Astrocyte of the spinal cord (primary cell): ENCODE measurements at regions not wholly inside any gene's neighbourhood (a gene's known extent, or its start where the extent isn't known, plus 50 kb on each side); places are given as distances from the start of the nearest gene placed in this dataset.
A peak's percentile ranks its signal among the peaks of the same experiment; 100 is the strongest.
"Not testable (repeated sequence)": the region's sequence is repeated elsewhere in the genome, so short reads cannot be mapped to it uniquely, and the experiment has no call there.

ENCODE experiments used
- DNase-seq: peaks from one replicate; pipeline ENCODE4 v3.0.0; 2011; ENCODE audit warnings: low read depth, low spot score
- H3K4me3 ChIP-seq: 2 replicates; pipeline ENCODE4 v1.5.1; 2011; ENCODE audit warnings: low read depth, mild to moderate bottlenecking, low read length, moderate library complexity
- in situ Hi-C: cut with HindIII; loops from 2 replicates; pipeline ENCODE4 v1.10.0; 2017; ENCODE audit warnings: low sequenced_read_pairs
- TF ChIP-seq, protein P1 (sequence below): IDR thresholded peaks from 2 replicates; pipeline ENCODE4 v1.5.1; 2012; ENCODE audit warnings: low read depth, mild to moderate bottlenecking, low read length, inconsistent platforms

DNA sequence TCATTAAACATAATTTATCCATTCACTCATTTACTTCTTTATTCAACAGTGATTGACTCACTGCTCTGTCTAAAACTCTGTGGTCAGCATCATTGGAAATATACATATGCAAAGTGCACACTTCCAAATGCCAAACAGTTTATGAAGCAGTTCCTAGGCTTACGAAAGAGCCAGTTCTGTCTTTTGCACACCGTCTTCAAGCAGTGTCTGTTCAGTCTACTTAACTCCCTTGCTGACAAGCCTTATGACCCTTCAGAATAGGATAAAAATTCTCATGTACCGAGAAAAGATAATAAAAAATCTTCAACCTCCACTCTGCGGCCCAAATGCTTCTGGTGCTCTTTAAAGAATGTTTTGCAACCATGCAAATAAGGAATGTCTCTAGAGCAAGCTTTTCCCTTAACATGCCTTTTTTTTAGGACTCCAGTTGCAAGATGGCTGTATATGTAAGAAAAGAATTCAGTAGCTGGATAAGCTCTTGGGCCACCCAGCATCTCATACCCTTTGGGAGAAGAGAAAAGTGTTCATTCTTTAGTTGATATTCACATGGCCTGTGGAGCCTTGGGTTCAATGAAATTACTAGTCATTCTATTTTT, 1037.0 kb upstream of the SLIT2 start:
- in situ Hi-C loops: no loop called here
- TF ChIP-seq, protein P1, sequence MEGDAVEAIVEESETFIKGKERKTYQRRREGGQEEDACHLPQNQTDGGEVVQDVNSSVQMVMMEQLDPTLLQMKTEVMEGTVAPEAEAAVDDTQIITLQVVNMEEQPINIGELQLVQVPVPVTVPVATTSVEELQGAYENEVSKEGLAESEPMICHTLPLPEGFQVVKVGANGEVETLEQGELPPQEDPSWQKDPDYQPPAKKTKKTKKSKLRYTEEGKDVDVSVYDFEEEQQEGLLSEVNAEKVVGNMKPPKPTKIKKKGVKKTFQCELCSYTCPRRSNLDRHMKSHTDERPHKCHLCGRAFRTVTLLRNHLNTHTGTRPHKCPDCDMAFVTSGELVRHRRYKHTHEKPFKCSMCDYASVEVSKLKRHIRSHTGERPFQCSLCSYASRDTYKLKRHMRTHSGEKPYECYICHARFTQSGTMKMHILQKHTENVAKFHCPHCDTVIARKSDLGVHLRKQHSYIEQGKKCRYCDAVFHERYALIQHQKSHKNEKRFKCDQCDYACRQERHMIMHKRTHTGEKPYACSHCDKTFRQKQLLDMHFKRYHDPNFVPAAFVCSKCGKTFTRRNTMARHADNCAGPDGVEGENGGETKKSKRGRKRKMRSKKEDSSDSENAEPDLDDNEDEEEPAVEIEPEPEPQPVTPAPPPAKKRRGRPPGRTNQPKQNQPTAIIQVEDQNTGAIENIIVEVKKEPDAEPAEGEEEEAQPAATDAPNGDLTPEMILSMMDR: no peak
- no peak for DNase-seq
- H3K4me3 ChIP-seq: no peak overlapping the region

DNA sequence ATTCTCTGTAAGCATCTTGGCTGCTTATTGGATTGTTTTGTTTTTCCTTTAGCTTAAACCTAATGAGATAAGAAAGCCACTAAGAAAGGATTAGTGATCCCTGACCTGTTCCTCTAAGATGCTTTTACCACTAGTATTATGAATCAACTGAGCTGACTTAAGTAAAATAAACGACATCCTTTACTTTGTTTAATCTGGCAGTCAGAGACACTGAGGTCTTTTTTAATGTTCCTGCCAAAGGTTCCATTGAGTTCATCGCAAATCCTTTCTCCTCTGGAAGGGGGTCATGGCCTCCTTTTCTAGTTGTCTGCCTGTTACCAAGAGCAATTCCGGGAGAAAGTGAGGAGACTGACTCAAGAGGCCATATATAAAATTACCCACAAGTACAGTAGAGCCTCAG, 1038.3 kb upstream of the SLIT2 start:
- TF ChIP-seq, protein P1: no peak
- in situ Hi-C loops: no loop called here
- no peak overlapping the region for H3K4me3 ChIP-seq
- DNase-seq: peak; percentile 83

DNA sequence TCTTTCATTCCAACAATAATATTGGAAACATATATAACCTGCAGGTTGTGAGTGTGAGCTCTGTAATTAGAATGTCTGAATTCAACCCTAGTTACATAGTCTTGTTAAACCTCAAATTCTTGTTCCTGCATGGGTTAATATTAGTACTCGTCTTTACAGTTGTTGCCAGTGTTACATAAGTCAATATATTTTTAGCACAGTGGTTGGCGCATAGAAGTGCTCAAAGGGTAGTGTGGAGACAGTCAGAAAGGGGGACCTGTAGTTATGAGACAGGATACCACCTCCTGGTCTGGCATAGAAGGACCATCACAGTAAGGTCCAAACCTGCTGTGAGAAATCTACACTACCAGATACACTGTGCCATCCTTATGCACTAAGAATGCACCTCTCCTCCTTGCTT, 1045.9 kb upstream of the SLIT2 start:
- TF ChIP-seq, protein P1: no peak
- no peak for DNase-seq
- no peak overlapping the region for H3K4me3 ChIP-seq
- in situ Hi-C loops: no loop called here

DNA sequence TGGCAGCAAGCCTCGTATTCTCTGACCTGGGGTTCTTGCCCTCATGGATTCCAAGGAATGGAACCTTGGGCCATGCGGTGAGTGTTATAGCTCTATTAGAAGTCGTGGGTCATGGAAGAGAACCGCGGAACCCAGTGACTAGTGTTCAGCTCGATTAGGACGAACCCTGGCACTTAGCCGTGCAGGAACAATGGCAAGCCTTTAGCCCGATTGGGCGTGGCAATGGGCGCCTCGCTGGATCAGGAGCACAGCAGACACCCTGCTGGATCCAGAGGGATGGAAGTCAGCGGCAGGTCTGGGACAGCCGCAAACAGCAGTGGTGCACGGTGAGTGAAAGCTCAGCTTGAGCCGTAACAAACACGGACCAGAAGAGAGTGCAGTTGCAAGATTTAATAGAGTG, 1053.9 kb upstream of the SLIT2 start:
- DNase-seq, in situ Hi-C loops, H3K4me3 ChIP-seq: not testable (repeated sequence)

DNA sequence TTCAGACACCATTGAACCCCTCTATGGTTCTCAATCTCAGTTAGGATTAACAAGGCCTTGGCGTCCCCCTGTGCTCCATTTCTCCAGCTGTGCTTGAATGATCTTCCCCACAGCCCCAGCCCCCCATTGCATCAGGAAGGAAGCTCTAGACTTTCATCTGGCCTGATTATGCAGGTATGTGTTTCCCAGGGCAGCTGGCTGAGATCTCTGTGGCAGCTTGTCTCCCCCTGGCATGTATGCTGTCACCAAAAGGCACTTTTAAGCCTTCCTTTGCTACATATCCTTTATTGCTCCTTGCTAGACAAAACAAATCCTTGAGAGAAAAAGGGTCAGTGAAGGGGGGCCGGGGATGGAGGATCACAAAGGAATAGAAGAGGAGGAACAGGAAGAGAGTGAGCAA, 1056.0 kb upstream of the SLIT2 start:
- in situ Hi-C loops: no loop called here

DNA sequence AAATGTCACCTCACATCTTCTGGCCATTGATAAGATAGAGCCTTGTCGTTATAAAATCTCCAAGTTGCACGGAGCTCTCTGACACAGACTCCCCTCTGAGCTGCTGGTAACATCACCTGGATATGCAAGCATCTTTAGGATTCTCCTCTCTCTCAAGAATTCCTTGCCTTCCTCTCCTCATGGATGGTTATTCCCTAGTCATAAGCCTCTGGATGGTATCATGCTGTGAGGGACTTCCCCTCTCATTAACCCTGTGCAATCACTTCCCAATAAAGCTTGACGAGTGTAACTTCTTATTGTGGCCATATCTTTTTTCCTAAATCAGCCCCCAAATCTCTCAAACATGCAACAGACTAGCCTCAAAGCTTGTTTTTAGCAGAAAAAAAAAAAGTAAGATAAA, 1057.0 kb upstream of the SLIT2 start:
- DNase-seq: no peak
- H3K4me3 ChIP-seq: no peak overlapping the region
- TF ChIP-seq, protein P1: no peak
- in situ Hi-C loops: no loop called here

More for the DNA sequence above, 1056.0 kb upstream of the SLIT2 start:
- no peak overlapping the region for H3K4me3 ChIP-seq
- TF ChIP-seq, protein P1: no peak
- no peak for DNase-seq

DNA sequence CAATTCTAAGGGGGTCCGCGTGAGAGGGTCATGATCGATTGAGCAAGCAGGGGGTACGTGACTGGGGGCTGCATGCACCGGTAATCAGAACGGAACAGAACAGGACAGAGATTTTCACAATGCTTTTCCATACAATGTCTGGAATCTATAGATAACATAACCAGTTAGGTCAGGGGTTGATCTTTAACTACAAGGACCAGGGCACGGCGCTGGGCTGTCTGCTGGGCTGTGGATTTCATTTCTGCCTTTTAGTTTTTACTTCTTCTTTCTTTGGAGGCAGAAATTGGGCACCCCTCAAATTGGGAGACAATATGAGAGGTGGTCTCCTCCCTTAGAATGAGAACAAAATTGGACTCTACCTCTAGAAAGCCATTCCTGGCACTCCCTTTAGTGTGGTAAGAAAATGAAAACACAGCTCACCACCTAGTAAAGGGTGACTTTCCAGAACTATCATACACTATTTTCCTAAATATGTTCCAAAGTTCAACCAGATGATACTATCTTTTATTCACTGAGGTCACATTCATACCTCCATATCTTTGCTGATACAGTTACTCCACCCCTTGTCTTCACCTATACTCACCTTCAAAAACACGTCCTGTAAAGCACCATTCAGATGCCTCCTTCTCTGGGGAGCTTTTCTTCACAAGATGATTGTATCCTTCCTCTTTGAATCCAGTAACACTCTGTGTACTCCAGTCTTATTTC, 1058.3 kb upstream of the SLIT2 start:
- H3K4me3 ChIP-seq: no peak overlapping the region
- no peak for DNase-seq
- in situ Hi-C loops: no loop called here
- TF ChIP-seq, protein P1: no peak
